NCI-H2171 (cell line): ENCODE measurements at regions not wholly inside any gene's neighbourhood (a gene's known extent, or its start where the extent isn't known, plus 50 kb on each side); places are given as distances from the start of the nearest gene placed in this dataset.
"Not testable (repeated sequence)": the region's sequence is repeated elsewhere in the genome, so short reads cannot be mapped to it uniquely, and the experiment has no call there.

Experiments used
- DNase-seq: peaks from one replicate; lab custom pipeline; 2025; lab: John Stamatoyannopoulos, UW

DNA sequence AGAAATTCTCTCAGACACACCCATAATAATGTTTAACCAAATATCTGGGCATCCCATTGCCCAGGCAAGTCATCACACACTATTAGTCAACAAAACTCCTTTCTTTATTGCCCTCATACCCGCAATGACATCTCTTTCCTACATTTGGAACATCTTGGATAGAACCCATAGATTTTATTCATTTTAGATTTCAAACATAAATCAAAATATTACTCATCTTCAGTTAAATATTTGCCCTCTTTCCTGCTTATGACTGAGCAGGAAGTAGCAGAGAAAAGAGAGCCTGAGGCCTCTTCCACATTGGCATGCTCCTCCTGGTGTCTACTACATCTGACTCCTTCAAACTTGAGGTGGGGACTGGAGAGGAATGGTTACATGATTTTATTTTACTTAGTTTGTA is 592.0 kb downstream of the CHSY3 start:
- no peak for DNase-seq

DNA sequence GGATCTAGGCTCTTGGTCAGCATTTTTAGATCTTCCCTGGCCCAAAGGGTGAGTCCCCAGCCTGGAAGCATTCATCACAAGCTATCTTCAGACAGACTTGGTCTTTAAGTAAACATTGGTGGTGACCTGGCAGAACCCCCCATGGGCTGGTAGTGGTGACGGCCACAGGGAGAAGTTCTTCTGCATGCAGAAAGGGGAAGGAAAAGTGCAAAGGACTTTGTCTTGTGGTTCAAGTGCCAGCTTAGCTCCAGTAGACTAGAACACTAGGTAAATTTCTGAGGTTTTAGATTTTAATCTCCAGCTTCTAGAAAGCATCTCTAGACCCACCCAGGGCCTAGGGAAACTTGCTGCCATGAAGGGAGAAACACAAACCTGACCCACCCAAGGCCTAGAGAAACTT is 584.0 kb downstream of the CHSY3 start:
- no peak for DNase-seq

DNA sequence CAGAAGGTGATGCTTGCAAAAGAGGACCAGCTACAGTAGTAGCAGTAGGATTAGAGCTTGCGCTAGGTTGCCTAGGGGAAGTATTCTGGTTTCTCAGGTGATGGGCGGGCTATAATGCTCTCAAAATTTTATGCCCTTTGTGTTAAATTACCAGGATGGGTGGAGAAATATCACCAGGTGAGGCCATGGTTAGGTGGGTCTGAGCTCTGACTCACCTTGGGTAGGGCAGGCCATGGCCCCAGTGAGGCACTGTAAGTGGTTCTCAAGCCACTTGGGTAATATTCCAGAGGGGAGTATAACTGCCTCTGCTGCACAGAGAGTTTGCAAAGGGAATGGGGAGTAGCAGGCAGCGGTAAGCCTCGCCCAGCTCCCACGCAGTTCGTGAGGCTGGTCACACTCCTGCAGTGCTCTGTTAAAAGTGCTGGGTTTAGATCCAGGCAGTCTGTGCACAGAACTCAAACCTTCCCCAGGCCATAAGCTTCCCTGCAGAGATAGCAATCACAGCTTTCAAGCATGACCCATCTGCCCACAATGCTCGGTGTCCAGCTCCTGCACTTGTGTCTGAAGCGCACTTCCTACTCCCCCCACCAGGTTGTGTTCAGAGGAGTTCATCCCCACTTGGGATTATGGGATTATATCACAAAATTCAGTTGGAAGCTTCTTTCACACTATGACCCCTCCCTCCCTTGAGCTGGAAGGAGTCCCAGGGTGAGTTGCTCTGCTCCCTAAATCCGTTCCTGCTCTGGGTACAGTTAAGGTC is 575.0 kb downstream of the CHSY3 start:
- no peak for DNase-seq

DNA sequence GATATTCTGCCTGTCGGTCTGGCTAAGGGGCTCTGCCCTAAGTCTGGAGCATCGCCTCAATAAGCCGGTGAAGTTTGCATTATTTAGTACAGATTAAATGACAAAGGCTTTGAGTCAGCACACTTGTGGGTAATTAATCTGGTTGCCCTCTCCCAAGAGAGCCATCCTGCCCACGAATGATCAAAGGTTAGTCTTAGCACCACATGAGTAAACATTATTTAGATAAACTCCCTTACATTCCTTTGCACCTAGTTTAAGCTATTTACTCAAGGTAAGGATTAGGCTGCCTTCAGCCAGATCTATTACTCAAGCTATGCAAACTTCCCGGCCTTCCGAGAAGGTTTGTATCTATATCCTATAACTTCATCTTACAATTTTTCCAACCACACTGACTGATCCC is 572.1 kb downstream of the CHSY3 start:
- no peak for DNase-seq

DNA sequence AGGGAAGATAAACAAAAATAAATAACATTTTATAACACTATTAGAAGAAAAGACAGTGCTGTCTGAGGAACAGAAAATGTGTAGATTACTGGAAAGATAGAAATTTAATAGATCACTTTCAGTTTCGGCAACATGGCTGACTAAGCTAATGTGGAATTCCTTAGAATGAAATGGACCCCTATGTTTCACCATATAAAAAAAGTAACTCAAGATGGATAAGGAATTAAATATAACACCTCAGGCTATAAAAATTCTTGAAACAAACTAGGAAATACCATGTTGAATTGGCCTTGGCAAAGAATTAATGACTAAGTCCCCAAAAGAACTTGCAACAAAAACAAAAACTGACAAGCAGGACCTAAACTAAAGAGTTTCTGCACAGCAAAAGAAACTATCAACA is 558.3 kb downstream of the CHSY3 start:
- DNase-seq = no peak

DNA sequence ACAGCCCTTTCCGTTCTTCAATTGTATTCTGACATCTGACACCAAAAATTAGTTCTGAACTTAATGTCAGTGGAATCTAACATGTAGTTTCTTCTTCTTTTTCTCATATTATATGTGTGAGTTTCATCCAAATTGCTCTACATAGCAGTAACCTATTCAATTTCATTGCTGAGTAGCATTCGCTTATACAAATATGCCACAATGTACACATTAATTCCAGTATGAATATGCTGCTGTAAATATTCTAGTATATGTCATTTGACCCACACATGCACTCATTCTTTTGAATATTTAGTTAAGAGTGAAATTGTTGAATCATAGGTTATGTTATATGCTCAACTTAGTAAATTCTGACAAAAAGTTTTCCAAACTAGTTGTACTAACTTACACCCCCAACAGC is 550.9 kb downstream of the CHSY3 start:
- no peak for DNase-seq

DNA sequence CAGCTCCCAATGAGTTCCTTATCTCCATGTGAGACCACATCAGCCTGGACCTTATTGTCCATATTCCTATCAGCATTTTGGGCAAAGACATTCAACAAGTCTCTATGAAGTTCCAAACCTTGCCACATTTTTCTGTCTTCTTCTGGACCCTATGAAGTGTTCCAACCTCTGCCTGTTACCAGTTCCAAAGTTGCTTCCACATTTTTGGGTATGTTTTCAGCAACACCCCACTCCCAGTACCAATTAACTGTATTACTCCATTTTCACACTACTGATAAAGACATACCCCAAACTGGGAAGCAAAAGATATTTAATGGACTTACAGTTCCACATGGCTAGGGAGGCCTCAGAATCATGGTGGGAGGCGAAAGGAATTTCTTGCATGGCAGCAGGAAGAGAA is 548.5 kb downstream of the CHSY3 start:
- no peak for DNase-seq

DNA sequence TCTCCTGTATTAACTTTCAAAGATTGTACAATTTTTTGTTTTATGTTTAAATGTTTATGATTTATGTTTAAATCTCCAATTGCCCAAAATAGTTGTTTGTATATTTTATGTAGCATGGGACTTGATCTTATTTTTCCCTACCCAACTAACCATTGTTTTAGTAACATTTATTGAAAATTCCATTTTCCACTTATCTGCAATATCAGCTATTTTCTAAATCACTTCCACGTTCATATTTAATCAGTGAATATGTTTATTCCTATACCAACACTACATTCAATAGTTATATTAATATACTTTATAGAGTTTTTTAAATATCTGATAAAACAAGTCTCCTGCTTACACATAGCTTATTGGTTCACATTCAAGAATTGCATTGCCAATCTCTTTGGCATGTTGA is 532.2 kb downstream of the CHSY3 start:
- DNase-seq = no peak

DNA sequence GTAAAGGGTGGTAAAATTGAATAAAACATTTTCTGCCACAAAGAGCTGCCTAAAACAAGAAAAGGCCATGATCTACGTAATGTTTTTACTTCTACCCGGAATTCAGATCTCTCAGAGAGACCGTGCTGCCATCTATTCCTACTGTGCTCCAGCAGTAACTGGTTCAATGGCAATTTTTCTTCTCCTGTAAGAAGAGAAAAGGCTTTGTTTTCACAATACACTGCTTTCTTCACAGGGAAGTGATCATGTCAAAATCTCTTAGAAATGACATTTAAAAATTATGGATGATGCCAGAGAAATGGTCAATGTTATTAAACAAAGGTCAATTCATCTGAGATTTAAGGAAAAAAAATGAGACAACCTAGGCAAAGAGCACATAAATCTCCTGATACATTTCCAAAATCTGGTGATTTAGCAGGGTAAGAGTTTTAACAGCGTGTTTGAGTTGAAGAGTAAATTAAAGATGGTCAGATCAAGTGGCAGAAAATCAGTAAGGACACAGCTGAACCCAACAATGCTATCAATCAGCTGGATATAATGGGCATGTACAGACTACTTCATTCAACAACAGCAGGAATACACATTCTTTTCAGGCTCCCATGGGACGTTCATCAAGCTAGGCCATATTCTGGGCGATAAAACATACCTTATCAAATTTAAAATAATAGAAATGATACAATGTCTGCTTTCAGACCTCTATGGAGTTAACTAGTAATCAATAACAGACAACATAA is 523.1 kb downstream of the CHSY3 start:
- DNase-seq = no peak

DNA sequence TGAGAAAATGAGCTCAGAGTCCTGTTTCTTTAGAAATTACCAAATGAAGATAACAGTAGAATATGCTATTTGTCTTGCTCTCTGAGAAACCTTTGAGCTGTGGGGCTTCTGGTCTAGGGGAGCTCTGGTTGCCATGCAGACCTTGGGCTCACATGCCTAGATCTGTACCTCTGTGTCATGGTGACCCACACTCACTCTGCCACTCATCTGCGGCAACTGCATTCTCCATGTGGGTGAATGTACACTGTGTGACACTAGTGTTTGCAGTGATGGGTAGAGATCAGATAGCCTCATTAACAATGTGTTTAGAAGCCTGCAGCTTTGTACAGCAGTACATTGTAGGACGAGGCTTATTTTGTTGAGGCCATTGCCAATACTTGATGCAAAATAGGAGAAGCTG is 521.2 kb downstream of the CHSY3 start:
- DNase-seq = no peak

DNA sequence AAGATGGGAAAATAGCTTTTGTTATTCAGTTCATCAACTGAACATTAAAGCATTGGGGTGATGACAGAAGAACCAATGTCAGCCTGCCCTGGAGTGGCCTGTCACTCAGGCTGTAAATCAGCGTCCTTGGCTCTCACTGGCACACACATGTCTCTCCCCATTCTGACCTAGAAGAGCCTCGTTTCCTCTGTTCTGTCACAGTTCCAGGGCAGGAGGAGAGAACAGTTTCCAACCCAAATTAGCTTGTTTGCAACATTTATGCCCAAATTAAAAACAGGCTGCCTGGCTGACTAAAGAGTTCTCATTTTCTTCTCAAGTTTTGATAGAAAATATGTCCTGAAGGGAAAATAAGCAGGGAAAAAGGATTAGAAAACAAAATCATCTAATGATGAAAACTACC is 520.1 kb downstream of the CHSY3 start:
- no peak for DNase-seq

DNA sequence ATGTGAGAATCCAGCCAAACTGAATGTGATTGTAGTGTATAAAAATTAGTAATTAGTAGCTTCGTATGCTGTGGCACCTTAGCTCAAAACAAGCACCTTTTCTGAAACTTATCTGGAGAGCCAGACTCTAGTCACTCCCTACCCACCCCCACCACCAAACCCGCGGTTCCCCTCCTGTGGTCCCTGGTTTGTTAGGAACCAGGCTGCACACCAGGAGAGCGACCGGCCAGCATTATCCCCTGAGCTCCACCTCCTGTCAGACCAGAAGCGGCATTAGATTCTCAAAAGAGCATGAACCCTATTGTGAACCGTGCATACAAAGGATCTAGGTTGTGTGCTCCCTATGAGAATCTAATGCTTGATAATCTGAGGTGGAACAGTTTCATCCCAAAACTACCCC is 498.6 kb downstream of the CHSY3 start:
- no peak for DNase-seq

DNA sequence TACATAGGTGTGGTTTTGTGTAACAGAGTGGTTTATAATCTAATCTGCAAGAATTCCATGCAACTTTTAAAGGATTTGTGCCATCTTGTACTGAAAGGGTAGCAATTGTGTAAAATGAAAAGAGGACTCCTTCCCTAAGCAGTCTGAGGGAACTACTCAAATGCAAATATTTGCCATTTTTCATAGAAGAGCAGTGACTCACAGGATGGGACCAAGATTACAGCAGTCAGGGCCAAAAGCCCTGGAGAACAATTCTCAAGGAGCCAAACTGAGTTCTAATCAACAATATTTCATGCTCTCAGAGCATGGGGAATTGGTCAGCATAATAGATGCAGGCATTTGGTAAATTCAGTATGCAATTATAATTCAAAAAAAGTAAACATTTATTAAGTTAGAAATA is 495.8 kb downstream of the CHSY3 start:
- no peak for DNase-seq

DNA sequence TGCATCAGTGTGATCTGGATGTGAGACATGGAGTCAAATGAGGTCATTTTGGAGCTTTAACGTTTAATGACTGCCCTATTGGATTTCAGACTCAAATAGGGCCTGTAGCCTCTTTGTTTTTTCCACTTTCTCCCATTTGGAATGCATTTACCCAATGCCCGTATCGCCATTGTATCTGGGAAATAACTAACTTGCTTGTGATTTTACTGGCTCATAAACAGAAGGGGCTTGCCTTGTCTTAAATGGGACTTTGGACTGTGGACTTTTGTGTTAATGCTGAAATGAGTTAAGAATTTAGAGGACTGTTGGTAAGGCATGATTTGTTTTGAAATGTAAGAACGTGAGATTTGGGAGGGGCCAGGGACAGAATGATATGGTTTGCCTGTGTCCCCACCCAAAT is 494.6 kb downstream of the CHSY3 start:
- DNase-seq = no peak

DNA sequence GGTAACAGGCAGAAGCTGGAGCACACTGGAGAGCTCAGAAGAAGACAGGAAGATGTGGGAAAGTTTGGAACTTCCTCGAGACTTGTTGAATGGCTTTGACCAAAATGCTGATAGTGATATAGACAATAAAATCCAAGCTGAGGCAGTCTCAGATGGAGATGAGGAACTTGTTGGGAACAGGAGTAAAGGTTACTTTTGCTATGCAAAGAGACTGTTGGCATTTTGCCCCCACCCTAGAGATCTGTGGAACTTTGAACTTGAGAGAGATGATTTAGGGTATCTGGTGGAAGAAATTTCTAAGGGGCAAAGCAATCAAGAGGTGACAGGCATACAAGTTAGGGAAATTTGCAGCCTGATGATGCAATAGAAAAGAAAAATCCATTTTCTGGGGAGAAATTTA is 493.5 kb downstream of the CHSY3 start:
- DNase-seq = not testable (repeated sequence)

DNA sequence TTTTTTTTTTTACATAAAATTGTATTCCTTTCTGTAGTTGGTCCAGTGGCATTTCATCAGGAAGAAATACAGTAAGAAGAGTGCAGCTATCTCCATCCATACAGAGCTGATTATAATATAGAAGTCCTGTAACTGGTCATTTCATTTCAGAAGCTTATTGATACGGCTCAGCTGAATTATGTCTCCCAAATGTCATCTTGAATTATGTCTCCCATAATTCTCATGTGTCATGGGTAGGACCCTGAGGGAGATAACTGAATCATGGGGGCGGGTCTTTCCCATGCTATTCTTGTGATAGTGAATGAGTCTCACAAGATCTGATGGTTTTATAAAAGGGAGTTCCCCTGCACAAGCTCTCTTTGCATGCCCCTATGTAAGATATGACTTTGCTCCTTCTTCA is 492.9 kb downstream of the CHSY3 start:
- DNase-seq = no peak

DNA sequence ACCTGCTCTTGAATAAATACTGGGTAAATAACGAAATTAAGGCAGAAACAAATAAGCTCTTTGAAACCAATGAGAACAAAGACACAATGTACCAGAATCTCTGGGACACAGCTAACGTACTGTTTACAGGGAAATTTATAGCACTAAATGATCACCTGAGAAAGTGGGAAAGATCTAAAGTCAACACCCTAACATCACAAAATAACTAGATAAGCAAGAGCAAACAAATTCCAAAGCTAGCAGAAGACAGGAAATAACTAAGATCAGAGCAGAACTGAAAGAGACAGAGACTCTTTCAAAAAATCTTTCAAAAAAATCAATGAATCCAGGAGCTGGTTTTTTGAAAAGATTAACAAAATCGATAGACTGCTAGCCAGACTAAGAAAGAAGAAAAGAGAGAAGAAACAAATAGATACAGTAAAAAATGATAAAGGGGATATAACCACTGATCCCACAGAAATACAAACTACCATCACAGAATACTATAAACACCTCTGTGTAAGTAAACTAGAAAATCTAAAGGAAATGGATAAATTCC is 487.5 kb downstream of the CHSY3 start:
- DNase-seq = not testable (repeated sequence)

DNA sequence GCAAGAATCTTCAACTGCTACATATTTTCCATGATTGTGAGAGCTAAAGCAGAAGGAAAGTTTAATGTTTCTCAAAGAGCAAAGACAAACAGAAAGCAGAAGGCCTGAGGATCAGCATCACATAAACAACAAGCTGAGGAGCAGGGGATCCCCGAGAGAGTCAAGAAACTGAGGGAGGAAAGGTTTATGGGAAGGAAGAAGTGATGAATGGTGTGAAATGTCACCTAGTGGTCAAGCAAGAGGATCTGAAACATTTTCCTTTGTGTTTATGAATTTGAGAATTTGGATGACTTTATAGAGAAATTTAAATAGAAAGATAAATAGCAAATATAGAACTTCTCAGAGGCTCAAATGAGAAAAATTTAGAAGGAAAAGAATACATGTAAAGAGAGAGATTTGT is 481.9 kb downstream of the CHSY3 start:
- no peak for DNase-seq

DNA sequence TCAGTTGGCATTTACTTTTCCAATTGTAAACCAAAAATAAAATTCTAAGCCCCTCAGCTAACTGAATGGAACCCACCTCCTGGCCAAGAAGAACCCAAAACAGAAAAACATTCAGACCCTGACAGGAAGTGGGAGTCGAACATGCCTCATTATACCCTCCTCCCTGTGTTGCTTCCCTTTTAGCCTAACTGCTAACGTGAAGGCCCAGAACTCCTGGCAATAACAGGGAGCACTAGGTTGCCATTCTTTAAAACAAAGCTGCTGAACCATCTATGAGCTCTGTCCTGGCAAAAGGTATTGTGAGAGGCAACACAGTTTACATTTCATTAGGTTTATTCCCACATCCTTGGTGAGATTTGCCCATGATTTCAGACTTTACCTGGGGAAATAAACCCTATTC is 481.4 kb downstream of the CHSY3 start:
- no peak for DNase-seq

DNA sequence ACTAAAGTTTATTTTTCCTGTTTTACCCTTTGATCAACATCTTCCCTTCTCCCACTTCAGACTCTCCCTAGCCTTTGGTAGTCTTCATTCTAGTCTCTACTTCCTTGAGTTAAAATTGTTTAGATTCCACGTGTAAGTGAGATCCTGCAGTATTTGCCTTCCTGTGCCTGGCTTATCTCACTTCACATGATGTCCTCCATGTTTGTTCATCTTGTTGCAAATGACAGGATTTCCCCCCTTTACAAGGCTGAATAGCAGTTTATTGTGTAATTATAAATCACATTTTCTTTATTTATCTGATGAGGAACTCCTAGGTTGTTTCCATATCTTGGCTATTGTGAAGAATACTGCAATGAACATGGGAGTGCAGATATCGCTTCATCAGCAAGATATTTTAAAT is 461.7 kb downstream of the CHSY3 start:
- DNase-seq = no peak

DNA sequence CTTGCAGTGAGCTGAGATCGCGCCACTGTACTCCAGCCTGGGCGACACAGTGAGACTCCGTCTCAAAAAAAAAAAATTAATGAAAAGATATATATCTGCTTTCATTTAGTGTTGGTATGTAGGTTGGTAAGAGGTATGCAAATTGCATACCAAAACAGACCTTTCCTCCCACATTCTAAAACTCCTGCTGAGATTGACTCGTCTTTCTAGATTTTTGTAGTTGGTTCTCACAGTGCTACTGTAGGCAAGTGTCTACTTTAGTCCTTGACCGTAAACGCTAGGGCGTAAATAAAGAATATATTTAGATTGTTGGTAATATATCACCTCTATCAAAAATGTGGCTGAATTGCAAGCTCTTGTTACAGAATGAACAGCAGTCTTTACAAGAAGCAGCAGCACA is 445.9 kb downstream of the CHSY3 start:
- DNase-seq = no peak

DNA sequence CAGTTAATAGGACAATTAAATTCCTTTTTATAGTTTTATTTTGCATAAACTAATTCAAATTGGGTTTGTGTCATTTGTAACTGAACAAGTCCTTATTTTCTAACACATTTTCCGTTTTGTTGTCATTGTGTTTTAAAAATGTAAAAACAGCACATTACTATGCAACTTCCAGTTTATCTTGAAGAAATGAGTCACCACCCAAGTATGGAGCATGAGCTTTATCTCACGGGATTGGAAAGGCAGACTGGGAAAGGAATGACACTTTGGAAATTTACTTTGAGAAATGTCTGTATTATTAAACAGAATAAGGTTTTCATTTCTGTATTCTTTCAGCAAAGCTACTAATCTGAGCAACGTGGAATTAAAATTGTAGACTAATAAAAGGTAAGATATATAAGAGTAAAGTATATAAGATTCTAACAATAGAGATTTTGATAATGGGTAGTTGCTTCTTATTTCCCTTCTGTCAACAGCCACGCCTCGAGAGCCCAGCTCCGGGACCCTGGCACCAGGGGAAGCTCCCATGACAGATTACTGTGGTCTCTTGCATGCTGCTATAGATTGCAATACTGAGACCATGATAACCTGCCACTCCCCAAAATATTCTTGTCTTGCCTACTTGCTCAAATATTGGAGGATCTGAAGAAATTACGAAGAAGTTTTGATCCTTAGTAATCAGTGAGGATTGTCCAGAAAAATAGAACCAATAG is 433.1 kb downstream of the CHSY3 start:
- DNase-seq = no peak

DNA sequence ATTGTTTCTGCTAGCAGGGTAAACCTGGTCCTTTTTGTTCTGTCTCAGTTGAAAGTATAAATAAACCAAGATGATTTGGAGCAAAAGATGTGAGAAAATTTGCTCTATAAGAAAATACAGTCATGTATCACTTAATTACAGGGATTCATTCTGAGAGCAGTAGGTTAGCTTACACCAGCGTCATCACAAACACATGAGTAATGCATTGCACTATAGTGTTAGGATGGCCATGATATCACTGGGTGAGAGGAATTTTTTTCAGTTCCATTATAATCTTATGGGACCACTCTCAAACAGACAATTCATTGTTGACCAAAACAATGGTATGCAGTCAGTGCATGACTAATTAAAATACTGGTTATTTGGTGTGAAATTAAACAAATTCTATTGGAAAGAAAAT is 430.9 kb downstream of the CHSY3 start:
- no peak for DNase-seq
